ENCODE measurements at regions not wholly inside any gene's neighbourhood (a gene's known extent, or its start where the extent isn't known, plus 50 kb on each side); places are given as distances from the start of the nearest gene placed in this dataset.

- Histone ChIP-seq H3K27ac (ENCODE audit: insufficient read depth, low read depth, low read length, poor library complexity, severe bottlenecking) (no peak overlapping the region), H3K9me3 (ENCODE audit: control insufficient read depth, low read length) (no peaks in the 10 kb centered on the region), H3K36me3 (ENCODE audit: control insufficient read depth, insufficient read depth, low read length) (no peaks in the 10 kb centered on the region), H3K27me3 (ENCODE audit: control insufficient read depth, insufficient read depth, low read length, poor library complexity, severe bottlenecking) (no peaks in the 10 kb centered on the region), H3K4me3 (ENCODE audit: insufficient read depth, low read depth, low read length) (no peak overlapping the region), H3K4me1 (ENCODE audit: control insufficient read depth, insufficient read depth, low read length) (no peaks in the 10 kb centered on the region)
- 93 to 95% methylated on average over 1 of the region's 1 CpG for WGBS, 2 experiments
These were observed 166.1 kb downstream of the TMA16 start for GRCh38 chr4:163660636-163661035.

- Histone ChIP-seq H3K4me3 (ENCODE audit: insufficient read depth, low read depth, low read length) (no peak overlapping the region), H3K4me1 (ENCODE audit: control insufficient read depth, insufficient read depth, low read length) (no peaks in the 10 kb centered on the region), H3K36me3 (ENCODE audit: control insufficient read depth, insufficient read depth, low read length) (no peaks in the 10 kb centered on the region), H3K27me3 (ENCODE audit: control insufficient read depth, insufficient read depth, low read length, poor library complexity, severe bottlenecking) (no peaks in the 10 kb centered on the region), H3K9me3 (ENCODE audit: control insufficient read depth, low read length) (no peaks in the 10 kb centered on the region), H3K27ac (ENCODE audit: insufficient read depth, low read depth, low read length, poor library complexity, severe bottlenecking) (no peak overlapping the region)
- WGBS, 2 experiments, result 93 to 96% methylated on average over 5 to 6 of the region's 6 CpGs
These were observed 168.3 kb downstream of the TMA16 start for GRCh38 chr4:163662768-163663167.

GRCh38 chr4:163663454-163664225 lies 169.2 kb downstream of the TMA16 start:
- 90 to 96% methylated on average over 4 to 5 of the region's 5 CpGs for WGBS, 2 experiments

GRCh38 chr4:163665101-163665500 lies 170.6 kb downstream of the TMA16 start:
- no peak overlapping the region for H3K27ac ChIP-seq (ENCODE audit: insufficient read depth, low read depth, low read length, poor library complexity, severe bottlenecking)
- no peaks in the 10 kb centered on the region for H3K9me3 ChIP-seq (ENCODE audit: control insufficient read depth, low read length)
- no peak overlapping the region for H3K4me3 ChIP-seq (ENCODE audit: insufficient read depth, low read depth, low read length)
- no peaks in the 10 kb centered on the region for H3K36me3 ChIP-seq (ENCODE audit: control insufficient read depth, insufficient read depth, low read length)
- no peaks in the 10 kb centered on the region for H3K27me3 ChIP-seq (ENCODE audit: control insufficient read depth, insufficient read depth, low read length, poor library complexity, severe bottlenecking)
- H3K4me1 ChIP-seq (ENCODE audit: control insufficient read depth, insufficient read depth, low read length), result no peaks in the 10 kb centered on the region
- WGBS, 2 experiments, result 94 to 99% methylated on average over 2 of the region's 2 CpGs

More at GRCh38 chr4:163663454-163664225, 169.2 kb downstream of the TMA16 start:
- no peak overlapping the region for H3K4me3 ChIP-seq (ENCODE audit: insufficient read depth, low read depth, low read length)
- no peak overlapping the region for H3K27ac ChIP-seq (ENCODE audit: insufficient read depth, low read depth, low read length, poor library complexity, severe bottlenecking)
- no peaks in the 10 kb centered on the region for H3K27me3 ChIP-seq (ENCODE audit: control insufficient read depth, insufficient read depth, low read length, poor library complexity, severe bottlenecking)
- H3K4me1 ChIP-seq (ENCODE audit: control insufficient read depth, insufficient read depth, low read length), result no peaks in the 10 kb centered on the region
- no peaks in the 10 kb centered on the region for H3K36me3 ChIP-seq (ENCODE audit: control insufficient read depth, insufficient read depth, low read length)
- no peaks in the 10 kb centered on the region for H3K9me3 ChIP-seq (ENCODE audit: control insufficient read depth, low read length)

- Histone ChIP-seq H3K4me1 (ENCODE audit: control insufficient read depth, insufficient read depth, low read length) (no peaks in the 10 kb centered on the region), H3K4me3 (ENCODE audit: insufficient read depth, low read depth, low read length) (no peak overlapping the region), H3K27me3 (ENCODE audit: control insufficient read depth, insufficient read depth, low read length, poor library complexity, severe bottlenecking) (no peaks in the 10 kb centered on the region), H3K36me3 (ENCODE audit: control insufficient read depth, insufficient read depth, low read length) (no peaks in the 10 kb centered on the region), H3K27ac (ENCODE audit: insufficient read depth, low read depth, low read length, poor library complexity, severe bottlenecking) (no peak overlapping the region), H3K9me3 (ENCODE audit: control insufficient read depth, low read length) (no peaks in the 10 kb centered on the region)
- WGBS, 2 experiments, result 97 to 100% methylated on average over 3 to 8 of the region's 9 CpGs
These were observed 171.2 kb downstream of the TMA16 start for GRCh38 chr4:163665521-163666331.

- Histone ChIP-seq H3K27me3 (ENCODE audit: control insufficient read depth, insufficient read depth, low read length, poor library complexity, severe bottlenecking) (no peaks in the 10 kb centered on the region), H3K4me1 (ENCODE audit: control insufficient read depth, insufficient read depth, low read length) (no peaks in the 10 kb centered on the region), H3K9me3 (ENCODE audit: control insufficient read depth, low read length) (no peaks in the 10 kb centered on the region), H3K36me3 (ENCODE audit: control insufficient read depth, insufficient read depth, low read length) (no peaks in the 10 kb centered on the region), H3K4me3 (ENCODE audit: insufficient read depth, low read depth, low read length) (no peak overlapping the region), H3K27ac (ENCODE audit: insufficient read depth, low read depth, low read length, poor library complexity, severe bottlenecking) (no peak overlapping the region)
These were observed 171.9 kb downstream of the TMA16 start for GRCh38 chr4:163666332-163666873.

GRCh38 chr4:163672751-163673150 lies 178.3 kb downstream of the TMA16 start:
- no peaks in the 10 kb centered on the region for H3K4me1 ChIP-seq (ENCODE audit: control insufficient read depth, insufficient read depth, low read length)
- H3K4me3 ChIP-seq (ENCODE audit: insufficient read depth, low read depth, low read length), result no peak overlapping the region
- H3K9me3 ChIP-seq (ENCODE audit: control insufficient read depth, low read length), result no peaks in the 10 kb centered on the region
- no peaks in the 10 kb centered on the region for H3K27me3 ChIP-seq (ENCODE audit: control insufficient read depth, insufficient read depth, low read length, poor library complexity, severe bottlenecking)
- H3K27ac ChIP-seq (ENCODE audit: insufficient read depth, low read depth, low read length, poor library complexity, severe bottlenecking), result no peak overlapping the region
- H3K36me3 ChIP-seq (ENCODE audit: control insufficient read depth, insufficient read depth, low read length), result no peaks in the 10 kb centered on the region
- 87 to 94% methylated on average over 3 of the region's 3 CpGs for WGBS, 2 experiments

- H3K27me3 ChIP-seq (ENCODE audit: control insufficient read depth, insufficient read depth, low read length, poor library complexity, severe bottlenecking), result no peaks in the 10 kb centered on the region
- H3K4me3 ChIP-seq (ENCODE audit: insufficient read depth, low read depth, low read length), result no peak overlapping the region
- H3K36me3 ChIP-seq (ENCODE audit: control insufficient read depth, insufficient read depth, low read length), result no peaks in the 10 kb centered on the region
- H3K27ac ChIP-seq (ENCODE audit: insufficient read depth, low read depth, low read length, poor library complexity, severe bottlenecking), result no peak overlapping the region
- WGBS, 2 experiments, result 86 to 98% methylated on average over 3 to 4 of the region's 5 CpGs
- H3K4me1 ChIP-seq (ENCODE audit: control insufficient read depth, insufficient read depth, low read length), result no peaks in the 10 kb centered on the region
- no peaks in the 10 kb centered on the region for H3K9me3 ChIP-seq (ENCODE audit: control insufficient read depth, low read length)
These were observed 179.6 kb downstream of the TMA16 start for GRCh38 chr4:163673848-163674697.

GRCh38 chr4:163679189-163679588 lies 184.7 kb downstream of the TMA16 start:
- no peaks in the 10 kb centered on the region for H3K9me3 ChIP-seq (ENCODE audit: control insufficient read depth, low read length)
- no peaks in the 10 kb centered on the region for H3K4me1 ChIP-seq (ENCODE audit: control insufficient read depth, insufficient read depth, low read length)
- no peak overlapping the region for H3K27ac ChIP-seq (ENCODE audit: insufficient read depth, low read depth, low read length, poor library complexity, severe bottlenecking)
- no peaks in the 10 kb centered on the region for H3K36me3 ChIP-seq (ENCODE audit: control insufficient read depth, insufficient read depth, low read length)
- H3K4me3 ChIP-seq (ENCODE audit: insufficient read depth, low read depth, low read length), result no peak overlapping the region
- 60 to 79% methylated on average over 4 to 5 of the region's 5 CpGs for WGBS, 2 experiments
- H3K27me3 ChIP-seq (ENCODE audit: control insufficient read depth, insufficient read depth, low read length, poor library complexity, severe bottlenecking), result no peaks in the 10 kb centered on the region

All from ectodermal cell (in vitro differentiated cells).